ENCODE measurements at regions not wholly inside any gene's neighbourhood (a gene's known extent, or its start where the extent isn't known, plus 50 kb on each side); places are given as distances from the start of the nearest gene placed in this dataset.

DNA sequence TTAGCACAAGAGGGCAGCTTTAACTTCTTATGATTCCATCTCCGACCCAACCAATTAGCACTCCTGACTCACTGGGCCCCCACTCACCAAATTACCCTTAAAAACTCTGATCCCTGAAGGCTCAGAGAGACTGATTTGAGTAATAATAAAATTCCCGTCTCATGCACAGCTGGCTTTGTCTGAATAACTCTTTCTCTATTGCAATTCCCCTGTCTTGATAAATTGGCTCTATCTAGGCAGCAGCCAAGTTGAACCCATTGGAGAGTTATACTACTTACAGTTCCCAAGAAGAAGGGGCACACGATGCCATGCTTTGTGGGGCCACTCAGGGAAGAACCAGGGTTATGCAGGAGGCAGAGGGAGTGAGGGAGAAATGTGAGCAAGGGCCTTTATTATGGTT is 632.8 kb downstream of the TSN start:
- DNase-seq: no peak

DNA sequence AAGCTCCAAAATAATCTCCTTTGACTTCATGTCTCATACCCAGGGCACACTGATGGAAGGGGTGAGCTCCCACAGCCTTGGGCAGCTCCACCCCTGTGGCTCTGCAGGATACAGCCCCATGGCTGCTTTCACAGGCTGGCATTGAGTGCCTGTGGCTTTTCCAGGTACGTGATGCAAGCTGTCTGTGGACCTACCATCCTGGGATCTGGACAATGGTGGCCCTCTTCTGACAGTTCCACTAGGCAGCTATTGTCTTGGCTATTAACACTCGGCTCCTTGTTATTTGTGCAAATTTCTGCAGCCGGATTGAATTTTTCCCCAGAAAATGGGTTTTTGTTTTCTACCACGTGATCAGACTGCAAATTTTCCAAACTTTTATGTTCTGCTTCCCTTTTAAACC is 634.2 kb downstream of the TSN start:
- DNase-seq: peak in 42 of 56 donors; percentile 1 to 74 (median 34)

DNA sequence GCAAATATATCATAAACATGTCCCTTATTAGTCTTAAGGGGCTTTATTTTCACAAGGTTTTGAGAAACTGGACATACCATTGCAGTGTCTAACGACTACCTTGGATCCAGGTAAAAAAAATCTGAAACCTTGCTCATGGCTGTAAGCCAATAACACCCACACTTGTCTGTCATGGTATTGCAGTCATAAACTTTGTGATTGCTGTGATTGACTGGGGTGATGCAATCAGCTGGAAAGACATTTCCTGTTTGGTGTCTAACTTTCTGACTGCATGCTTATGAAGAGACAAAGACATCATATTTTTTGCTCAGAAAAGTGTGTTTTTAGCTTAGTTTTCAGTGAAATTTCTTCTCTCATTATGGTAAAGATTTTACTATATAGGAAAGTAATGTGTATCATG is 635.0 kb downstream of the TSN start:
- no peak for DNase-seq

DNA sequence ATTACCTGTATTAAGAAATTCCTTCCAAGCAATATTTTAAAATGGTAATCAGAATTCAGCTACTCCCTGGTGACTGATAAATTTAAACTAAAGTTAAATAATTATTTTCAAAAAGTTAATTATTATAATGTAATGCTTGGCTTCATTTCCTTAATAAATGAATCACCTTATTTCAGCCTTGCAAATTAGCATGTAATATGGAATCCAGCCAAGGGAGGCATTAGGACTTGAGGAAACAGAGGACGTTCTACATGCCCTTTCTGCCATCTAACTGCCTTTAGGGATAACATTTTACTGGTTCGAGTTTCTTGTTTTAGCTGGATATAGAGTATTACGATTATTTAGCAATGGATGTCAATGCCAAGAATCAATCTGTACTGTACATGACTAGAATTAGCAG is 636.3 kb downstream of the TSN start:
- no peak for DNase-seq

DNA sequence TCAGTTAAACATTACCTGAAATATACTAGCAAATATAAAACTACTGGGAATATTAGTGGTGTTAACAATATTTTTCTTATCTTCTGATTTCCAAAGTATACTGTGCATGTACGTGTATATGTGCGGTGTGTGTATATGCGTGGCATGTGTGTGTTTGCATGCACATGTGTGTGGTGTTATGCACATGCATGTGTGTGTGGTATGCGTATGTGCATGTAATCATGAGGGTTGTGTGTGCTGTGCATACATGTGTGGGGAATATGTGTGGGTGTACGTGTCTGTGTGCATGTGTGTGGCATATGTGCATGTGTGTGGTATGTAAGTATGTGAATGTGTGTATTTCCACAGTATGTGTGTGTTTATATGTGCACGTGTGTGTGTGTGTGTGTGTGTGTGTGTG is 640.2 kb downstream of the TSN start:
- DNase-seq: no peak

DNA sequence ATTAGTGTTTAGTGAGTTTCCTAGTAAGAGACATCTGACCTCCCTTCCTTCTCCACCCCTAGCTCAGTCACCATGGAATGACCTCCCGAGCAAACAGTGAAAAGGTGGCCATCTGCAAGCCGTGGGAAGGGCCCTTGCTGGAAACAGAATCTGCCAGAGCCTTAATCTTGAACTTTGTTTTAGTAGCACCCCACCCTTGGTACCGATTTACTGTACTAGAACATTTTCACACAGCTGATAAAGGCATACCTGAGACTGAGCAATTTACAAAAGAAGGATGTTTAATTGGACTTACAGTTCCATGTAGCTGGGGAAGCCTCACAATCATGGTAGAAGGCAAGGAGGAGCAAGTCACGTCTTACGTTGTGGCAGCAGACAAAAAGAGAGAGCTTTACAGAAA is 655.8 kb downstream of the TSN start:
- no peak for DNase-seq

DNA sequence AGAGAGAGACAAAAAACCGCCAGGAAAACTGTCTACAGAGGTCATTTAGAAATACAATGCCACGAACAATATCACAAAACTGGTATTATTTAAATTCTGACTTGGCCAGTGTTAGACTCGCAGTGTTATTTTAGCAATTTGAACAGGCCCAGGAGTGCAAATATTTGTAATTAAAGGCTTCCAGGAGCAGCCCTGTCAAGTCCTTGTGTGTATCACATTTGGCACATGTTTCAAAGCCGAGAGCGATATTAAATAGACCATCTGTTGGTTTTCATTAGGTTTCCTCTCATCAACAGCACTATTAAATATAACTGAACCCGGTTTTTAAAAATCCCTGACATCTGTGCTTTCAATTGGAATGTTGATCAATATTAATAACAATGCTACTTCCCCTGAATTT is 656.9 kb downstream of the TSN start:
- DNase-seq: no peak

DNA sequence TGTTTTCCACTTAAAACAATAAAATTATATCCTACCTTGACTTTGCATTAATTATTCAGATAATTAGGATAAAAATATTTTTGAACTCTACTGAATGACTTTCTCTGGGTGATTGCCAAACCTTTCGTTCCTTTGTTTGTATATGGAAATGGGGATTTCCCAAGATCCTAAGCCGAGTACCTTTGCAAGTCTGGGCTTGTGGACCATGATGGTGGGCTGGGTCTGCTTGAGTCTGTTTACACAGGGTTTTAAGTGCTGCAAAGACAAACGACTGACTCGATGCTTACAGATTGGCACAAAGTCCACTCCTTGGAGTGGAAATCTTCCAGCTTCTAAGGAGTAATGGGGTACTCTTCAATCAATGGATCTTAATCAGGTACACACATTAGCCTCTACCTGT is 659.5 kb downstream of the TSN start:
- DNase-seq: no peak

DNA sequence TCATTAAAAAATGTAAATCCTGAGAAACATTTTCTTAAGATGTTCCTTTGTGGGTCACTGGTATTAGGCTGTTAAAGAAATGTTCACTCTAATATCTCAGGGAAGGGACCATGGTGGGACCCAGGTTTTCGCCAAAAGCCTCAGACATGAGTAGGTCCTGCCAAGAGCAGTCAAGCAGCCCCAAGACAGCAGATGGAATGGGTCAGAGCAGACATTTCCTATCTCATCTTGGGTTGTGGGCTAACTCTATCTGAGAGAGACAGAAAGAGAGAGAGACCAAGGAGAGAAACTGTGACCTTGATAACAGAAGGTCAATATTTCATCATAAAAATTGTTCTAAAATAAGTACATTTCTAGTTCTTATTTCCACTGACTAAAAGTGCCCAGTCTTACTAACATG is 661.7 kb downstream of the TSN start:
- no peak for DNase-seq

DNA sequence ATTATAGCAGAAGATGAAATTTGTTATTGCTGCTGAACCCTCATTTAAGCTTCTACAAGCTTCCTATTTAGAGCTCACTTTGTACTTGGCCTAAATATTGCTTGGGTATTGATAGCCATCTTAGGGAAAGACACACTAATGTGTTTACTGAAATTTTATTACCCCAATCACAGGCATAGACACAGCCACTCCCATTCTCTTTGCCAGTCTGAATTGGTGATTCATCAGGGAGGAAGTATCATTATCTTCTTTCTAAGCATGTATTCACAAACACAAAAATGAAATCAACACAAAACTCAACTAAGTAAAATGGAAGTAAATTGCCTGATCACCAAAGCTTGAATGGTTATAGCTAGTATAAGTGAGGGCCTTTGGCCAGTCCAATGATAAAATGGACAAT is 666.3 kb downstream of the TSN start:
- DNase-seq: no peak

DNA sequence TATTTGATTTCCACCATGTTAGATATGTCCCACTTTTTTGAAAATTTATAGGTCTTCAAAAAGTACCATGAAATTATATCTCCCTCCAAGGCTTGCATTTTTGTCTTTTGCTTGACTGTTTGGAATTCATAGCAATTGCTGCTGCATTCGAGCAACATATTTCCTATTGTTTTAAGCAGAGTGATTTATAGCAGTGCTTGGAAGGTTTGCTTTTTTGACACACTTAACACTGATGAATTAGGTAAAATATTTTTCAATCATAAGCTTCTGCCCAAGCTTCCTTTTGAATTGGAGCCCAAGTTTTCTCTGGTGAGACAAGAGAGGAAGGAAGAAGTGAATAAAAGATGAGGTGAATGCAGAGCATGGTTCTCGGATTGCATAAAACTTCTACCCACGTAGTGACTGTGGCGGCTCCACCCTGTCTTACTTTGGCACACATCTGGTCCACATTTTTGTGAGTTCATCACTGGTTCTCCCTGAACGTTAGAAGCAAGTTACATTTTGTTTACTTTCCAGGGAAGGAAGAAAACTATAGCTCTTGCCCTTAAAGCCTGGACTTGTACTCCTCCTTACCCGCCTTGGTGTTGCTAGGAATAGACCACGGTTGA is 667.0 kb downstream of the TSN start:
- DNase-seq: no peak

DNA sequence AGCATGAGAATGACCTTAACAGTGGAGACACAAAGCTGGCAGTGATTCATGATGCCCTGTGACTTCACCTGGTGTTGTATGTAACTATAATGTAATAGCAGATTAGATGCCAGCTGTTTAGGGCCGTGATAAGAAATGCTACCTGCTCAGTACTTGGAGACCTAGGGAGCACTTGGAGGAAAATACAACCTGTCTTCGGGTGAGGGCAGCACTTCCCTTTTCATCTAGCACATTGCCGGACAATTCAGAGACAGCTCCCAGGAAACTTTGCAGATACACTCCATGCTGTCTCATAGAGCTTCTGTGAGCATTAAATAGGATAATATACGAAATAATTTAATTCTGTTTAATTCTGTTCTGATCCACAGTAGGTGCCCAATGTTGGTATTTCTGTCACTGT is 668.5 kb downstream of the TSN start:
- DNase-seq: no peak

DNA sequence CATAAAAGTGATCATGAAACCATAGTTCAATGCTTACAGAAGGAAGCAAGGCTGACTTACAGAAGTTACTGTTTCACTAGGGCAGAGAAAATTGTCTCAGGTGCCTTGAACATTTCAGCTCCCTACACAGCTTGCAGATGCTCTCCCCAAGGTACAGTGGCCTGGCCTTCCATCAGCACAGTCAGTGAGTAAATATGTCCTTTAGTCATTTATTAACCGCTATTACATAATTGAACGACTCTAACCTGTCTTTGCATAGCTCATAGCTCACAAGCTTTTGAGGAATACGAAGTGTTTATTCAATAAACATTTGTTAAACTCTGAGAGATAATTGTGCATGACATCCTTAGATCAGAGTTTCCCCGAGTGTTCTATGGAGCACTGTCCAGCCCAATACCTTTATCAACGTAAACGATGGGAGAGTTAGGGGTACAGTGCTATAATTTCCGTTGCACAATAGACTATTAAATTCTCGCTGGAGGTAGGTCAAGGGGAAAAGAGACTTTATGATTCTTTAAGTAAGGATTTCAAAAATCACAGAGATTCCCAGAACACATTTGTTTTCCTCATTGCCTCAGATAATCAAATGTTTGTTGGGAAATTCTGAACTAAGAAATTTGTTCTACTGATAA is 677.8 kb downstream of the TSN start:
- no peak for DNase-seq

DNA sequence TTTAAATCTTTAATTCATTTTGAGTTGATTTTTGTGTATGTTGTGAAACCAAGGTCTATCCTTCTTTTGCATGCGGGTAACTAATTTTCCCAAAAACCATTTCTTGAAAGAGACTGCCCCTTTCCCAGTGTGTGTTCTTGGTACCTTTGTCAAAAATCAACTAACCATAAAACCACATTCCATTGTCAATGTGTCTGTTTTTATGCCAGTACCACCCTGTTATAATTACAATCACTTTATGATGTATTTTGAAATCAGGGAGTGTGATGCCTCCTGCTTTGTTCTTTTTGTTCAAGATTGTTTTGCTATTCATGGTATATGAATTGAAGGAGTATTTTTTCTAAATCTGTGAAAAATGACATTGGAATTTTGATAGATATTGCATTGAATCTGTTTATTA is 689.6 kb downstream of the TSN start:
- DNase-seq: no peak

DNA sequence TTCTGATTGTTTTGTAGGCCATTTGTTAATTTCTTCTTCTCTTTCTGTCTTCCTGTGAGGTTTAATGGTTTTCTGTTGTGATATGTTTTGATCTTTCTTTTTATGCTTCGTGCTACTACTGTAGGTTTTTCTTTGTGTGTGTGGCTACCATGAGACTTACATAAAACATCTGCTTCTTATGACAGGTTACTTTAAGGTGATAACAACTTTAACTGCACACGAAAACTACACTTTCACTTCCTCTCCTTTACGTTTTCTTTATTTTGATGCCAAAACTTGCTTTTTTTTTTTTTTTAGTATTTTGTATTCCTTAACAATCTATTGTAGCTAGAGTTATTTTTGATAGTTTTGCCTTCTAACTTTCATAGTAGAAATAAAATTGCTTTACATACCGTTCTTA is 691.3 kb downstream of the TSN start:
- DNase-seq: no peak

DNA sequence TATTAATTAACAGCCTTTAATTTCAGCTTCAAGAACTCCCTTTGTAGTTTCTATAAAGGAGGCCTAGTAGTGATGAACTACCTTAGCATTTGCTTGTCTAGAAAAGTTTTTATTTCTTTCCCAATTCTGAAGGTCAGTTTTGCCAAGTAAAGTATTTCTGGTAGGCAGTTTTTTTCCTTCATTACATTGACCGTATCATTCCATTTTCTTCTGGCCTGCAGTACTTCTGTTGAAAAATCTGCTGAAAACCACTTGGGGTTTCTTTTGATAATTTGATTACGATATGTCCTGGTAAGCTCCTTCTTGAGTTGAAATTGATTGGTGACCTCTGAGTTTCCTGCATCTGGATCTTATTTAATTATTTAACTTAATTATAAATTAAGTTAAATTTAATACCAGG is 691.8 kb downstream of the TSN start:
- no peak for DNase-seq

DNA sequence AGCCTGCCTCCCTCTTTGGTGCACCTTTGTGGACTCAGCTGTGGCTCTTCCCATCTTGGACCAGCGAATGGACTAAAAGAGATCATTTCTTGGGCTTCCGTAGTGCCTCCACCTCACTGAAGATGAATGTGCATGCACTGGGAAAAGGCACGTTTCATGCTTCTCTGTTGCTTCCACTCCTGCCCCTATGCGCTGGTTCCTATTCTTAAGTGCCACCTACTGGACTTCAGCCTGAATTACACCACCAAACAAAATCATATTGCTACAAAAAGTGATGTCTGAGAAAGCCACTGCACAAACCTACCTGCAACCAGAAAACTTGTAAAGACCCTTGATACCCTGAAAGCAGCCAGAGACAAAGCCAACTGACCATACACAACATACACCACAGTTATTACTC is 695.6 kb downstream of the TSN start:
- no peak for DNase-seq

DNA sequence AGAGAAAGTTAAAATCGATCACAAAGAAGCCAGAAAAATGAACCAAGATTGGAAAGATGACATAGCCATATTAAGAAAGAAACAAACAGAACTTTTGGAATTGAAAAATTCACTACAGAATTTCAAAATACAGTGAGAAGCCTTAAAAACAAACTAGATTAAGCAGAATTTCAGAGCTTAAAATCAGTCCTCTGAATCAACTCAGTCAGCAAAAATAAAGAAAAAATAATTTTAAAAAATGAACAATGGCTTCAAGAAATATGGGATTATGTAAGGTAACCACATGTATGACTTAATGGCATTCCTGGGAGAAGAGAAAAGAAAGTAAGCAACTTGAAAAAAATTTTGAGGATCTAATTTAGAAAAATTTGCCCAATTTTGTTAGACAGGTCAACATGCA is 696.2 kb downstream of the TSN start:
- no peak for DNase-seq

DNA sequence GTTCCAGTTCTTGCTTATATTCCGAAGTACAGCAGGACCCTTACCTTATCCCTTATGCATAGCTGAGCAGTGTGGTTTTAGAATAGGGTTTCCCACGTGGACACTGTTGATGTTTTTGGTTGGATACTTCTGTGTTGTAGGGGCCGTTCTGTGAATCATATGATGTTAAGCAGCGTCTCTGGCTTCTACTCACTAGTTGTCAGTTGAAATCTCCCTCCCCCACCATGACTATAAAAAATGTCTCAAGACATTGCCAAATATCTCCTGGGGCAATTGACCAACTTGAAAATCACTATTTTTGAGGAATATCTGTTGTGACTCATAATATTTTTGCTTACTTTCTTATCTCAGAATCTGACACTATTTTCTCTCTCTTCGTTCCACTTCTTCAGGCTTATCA is 713.7 kb downstream of the TSN start:
- no peak for DNase-seq

DNA sequence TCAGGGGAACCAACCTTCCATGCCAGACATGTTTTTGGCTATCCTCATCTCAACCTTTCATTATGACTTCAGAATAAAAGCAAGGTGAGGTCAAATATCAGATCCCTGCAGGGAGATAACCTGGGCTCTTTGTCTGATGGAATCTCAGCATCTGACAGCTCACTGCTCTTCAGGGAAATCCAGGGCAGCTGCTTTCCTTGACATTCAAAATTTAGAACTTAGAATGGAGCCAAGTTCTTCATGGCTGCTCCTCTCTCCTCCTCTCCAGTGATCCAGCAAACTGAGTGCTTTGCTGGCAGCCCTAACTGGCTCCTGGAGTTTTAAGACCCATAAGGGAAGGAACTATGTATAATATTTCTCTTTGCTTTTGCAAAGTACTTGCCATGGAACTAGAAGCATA is 716.3 kb downstream of the TSN start:
- no peak for DNase-seq

DNA sequence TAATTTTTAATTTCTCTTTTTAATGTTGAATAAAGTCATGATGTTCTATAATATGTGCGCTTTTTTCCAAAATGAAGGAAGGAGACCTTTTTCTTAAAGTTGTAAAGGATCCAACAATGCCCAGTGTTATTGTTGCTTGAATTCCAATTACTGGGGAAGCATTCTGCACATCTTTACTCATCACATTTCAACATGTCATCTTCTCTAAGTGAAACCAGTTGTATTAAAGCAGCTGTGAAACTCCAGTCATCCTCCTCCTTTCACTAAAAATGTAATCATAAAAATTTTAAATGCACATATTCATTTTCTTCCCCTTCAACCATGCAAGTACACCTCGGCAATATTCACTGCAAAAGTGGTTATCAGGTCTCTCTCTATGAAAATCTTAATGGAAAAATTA is 722.7 kb downstream of the TSN start:
- no peak for DNase-seq

DNA sequence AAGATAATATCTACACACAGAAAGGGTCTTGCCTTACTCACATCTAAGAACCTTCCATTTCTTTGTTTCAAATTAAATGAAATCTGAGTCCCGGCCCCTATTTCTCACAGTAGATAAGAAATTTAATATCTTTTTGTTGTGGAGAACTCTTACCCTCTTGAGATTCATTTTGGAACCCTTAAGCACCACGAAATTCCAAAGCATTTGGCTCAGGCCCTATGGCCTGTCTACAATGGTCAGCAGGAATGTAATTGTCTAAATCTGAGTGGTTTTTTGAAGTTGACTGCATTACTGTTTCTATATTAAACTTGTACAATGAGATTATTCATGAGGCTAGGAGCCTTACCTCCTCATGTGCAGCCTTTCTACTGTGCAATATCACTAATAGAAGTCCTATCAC is 723.3 kb downstream of the TSN start:
- no peak for DNase-seq

DNA sequence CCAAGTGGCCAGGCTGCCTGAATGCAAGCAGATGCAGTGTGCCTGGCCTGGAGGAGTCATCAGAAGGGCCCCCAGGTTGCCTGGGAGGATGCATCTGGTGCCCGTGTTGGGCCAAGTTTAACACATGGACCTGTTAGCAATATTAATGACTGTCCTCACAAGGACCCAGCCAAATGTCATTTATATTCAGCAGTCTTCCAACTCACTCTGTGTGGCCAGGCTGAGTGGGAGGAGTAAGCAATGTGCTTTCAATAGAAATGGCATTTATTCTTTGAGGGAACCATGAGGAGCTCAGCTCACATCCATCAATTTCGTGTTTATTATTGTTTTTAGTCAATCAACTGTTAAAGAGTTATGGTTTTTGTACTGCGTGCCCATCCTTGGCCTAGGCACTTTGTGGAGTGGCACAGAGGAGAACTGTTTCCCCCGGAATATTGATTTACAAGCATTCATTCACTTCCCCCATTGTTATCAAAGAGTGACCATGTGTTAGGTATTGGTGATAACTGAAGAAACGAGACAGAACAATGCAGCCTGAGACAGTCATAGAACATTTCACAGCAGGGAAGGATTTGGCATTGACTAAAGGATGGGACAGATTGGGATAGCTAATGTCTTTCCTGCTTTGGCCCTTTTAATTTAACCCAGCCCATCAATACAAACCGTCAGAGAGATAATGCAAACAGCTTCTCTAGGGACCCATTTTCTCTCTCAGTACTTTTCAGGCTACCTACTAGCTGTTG is 725.2 kb downstream of the TSN start:
- no peak for DNase-seq
